ENCODE measurements at regions not wholly inside any gene's neighbourhood (a gene's known extent, or its start where the extent isn't known, plus 50 kb on each side); places are given as distances from the start of the nearest gene placed in this dataset.

- H3K4me3 ChIP-seq (replicated peaks; ENCODE audit: low read depth, low read length): no peak overlapping the region
- TF ChIP-seq, protein P1, sequence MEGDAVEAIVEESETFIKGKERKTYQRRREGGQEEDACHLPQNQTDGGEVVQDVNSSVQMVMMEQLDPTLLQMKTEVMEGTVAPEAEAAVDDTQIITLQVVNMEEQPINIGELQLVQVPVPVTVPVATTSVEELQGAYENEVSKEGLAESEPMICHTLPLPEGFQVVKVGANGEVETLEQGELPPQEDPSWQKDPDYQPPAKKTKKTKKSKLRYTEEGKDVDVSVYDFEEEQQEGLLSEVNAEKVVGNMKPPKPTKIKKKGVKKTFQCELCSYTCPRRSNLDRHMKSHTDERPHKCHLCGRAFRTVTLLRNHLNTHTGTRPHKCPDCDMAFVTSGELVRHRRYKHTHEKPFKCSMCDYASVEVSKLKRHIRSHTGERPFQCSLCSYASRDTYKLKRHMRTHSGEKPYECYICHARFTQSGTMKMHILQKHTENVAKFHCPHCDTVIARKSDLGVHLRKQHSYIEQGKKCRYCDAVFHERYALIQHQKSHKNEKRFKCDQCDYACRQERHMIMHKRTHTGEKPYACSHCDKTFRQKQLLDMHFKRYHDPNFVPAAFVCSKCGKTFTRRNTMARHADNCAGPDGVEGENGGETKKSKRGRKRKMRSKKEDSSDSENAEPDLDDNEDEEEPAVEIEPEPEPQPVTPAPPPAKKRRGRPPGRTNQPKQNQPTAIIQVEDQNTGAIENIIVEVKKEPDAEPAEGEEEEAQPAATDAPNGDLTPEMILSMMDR (IDR thresholded peaks at IDR 0.05; ENCODE audit: low read depth, low read length, missing control alignments): no peak
- DNase-seq (ENCODE audit: extremely low read depth, low read depth): no peak
Observed at GRCh38 chr5:38607396-38607795, 51.0 kb upstream of the LIFR start.

DNA sequence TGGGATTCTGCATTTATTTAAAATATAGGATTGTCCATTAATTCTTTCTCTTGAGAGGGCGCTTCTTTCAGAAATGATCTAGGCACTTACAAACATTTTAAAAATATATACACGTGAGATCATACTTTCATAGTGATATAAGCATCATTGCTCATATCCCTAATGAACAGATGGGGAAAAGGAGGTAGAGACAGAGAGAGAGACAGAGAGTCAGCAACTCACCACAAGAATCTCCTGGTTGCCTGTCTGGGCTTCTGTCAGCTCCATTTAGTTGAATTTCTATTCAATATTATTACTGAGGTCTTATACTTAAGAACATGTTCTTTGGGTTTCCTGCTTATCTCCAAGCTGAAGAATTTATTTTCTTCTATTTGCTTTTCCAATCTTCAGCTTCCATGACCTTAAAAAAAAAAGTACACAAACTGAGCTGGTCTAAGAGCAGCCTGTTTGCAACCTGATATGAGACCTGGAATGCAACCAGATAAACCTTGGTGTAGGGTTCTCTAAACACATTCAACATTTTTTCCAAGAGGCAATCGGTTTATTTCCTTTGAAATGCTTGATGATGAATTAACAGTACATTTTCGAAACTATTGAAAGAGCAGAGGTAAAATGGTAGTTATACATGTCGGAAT is 51.6 kb upstream of the LIFR start:
- DNase-seq (ENCODE audit: extremely low read depth, low read depth): no peak
- no peak overlapping the region for H3K4me3 ChIP-seq (replicated peaks; ENCODE audit: low read depth, low read length)
- TF ChIP-seq, protein P1 (IDR thresholded peaks at IDR 0.05; ENCODE audit: low read depth, low read length, missing control alignments): no peak

DNA sequence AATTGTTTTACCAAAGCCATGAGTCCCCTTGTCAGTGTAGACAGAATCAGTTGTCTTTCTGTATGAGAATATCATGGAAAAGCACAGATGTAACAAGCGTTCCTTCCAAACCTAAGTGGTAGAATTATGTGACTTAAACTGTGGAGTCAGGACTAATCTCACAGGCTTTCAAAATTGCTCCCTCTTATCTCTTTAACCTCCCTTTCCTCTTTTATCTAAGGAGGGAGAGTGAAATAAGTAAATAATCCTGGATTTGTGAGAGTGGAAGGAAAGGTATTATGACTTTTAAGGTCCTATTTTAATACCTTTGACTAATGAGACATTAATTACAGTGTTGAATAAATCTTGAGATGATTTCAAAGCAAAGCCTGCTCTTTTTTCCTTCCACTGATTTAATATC is 52.4 kb upstream of the LIFR start:
- no peak overlapping the region for H3K4me3 ChIP-seq (replicated peaks; ENCODE audit: low read depth, low read length)
- TF ChIP-seq, protein P1 (IDR thresholded peaks at IDR 0.05; ENCODE audit: low read depth, low read length, missing control alignments): no peak
- no peak for DNase-seq (ENCODE audit: extremely low read depth, low read depth)

DNA sequence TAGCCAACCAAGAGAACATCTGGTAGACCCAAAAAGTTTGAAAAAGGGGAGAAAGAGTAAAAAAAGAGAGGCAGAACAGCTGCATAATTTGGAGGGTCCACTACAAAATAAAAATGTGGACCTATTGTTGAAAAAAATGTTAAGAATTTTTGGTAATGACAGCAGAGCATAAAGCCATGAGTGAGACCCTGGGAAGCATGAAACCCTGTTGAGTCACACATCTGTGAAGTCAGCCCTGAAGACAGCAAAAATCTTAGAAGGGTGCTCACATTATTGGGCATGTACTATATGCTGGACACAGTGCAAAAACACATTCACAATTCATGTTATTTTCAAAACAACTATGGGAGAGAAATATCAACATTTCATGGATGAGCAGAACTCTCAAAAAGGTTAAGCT is 56.4 kb upstream of the LIFR start:
- TF ChIP-seq, protein P1 (IDR thresholded peaks at IDR 0.05; ENCODE audit: low read depth, low read length, missing control alignments): no peak
- no peak for DNase-seq (ENCODE audit: extremely low read depth, low read depth)
- no peak overlapping the region for H3K4me3 ChIP-seq (replicated peaks; ENCODE audit: low read depth, low read length)

DNA sequence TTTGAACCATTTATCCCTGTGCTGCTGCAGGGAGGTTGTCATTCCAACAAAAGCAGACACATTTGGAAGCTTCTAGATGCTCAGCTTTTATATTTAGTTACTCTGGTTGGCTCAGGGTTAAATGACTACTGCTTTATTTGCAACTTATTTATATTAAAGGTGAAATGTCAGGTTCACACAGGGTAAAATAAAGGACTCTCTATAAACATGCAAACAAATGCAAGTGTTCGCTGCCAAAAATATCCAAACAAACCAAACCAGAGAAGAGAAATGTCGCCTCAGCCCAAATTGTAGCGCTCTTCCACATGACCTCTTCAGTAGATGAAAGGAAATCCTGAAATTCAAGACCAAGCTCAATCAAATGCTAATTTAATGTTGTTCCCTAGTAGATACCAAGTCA is 57.0 kb upstream of the LIFR start:
- DNase-seq (ENCODE audit: extremely low read depth, low read depth): no peak
- H3K4me3 ChIP-seq (replicated peaks; ENCODE audit: low read depth, low read length): no peak overlapping the region
- TF ChIP-seq, protein P1 (IDR thresholded peaks at IDR 0.05; ENCODE audit: low read depth, low read length, missing control alignments): no peak

- no peak overlapping the region for H3K4me3 ChIP-seq (replicated peaks; ENCODE audit: low read depth, low read length)
- no peak for DNase-seq (ENCODE audit: extremely low read depth, low read depth)
- TF ChIP-seq, protein P1 (IDR thresholded peaks at IDR 0.05; ENCODE audit: low read depth, low read length, missing control alignments): no peak
Observed at GRCh38 chr5:38613992-38614836, 57.8 kb upstream of the LIFR start.
